ENCODE measurements at regions not wholly inside any gene's neighbourhood (a gene's known extent, or its start where the extent isn't known, plus 50 kb on each side); places are given as distances from the start of the nearest gene placed in this dataset.

GRCh38 chr10:129063877-129064276, 403.2 kb upstream of the MGMT start:
- TF ChIP-seq POLR2A (IDR thresholded peaks at IDR 0.05) (no peak), CTCF (IDR thresholded peaks at IDR 0.05) (no peak)

Data from sigmoid colon (tissue), 3 donors.